Neural progenitor cell (in vitro differentiated cells): ENCODE measurements at regions not wholly inside any gene's neighbourhood (a gene's known extent, or its start where the extent isn't known, plus 50 kb on each side); places are given as distances from the start of the nearest gene placed in this dataset.
"Not testable (repeated sequence)": the region's sequence is repeated elsewhere in the genome, so short reads cannot be mapped to it uniquely, and the experiment has no call there.

Source experiments
- DNase-seq: peaks from one replicate; pipeline ENCODE4 v3.0.0-alpha.2; 2016; ENCODE audit warnings: low spot score
- H2AFZ ChIP-seq: fragments of 200-600 bp; sonication (generic); replicated peaks from 2 replicates; pipeline ENCODE4 v1.6.1; 2016; ENCODE audit warnings: antibody characterized with exemption
- H3F3A ChIP-seq: fragments of 200-600 bp; sonication (generic); 2 replicates; pipeline ENCODE4 v1.6.1; 2016; ENCODE audit warnings: antibody characterized with exemption, low read depth
- H3K27ac ChIP-seq: fragments of 200-600 bp; sonication (generic); 2 replicates; pipeline ENCODE4 v1.5.1; 2016; ENCODE audit warnings: mild to moderate bottlenecking
- H3K27me3 ChIP-seq: fragments of 200-600 bp; sonication (generic); 2 replicates; pipeline ENCODE4 v1.6.1; 2016; ENCODE audit warnings: mild to moderate bottlenecking, moderate library complexity
- H3K36me3 ChIP-seq: fragments of 200-600 bp; sonication (generic); 2 replicates; pipeline ENCODE4 v1.5.1; 2016
- H3K4me1 ChIP-seq: fragments of 200-600 bp; sonication (generic); 2 replicates; pipeline ENCODE4 v1.6.1; 2016; ENCODE audit warnings: mixed run types
- H3K4me2 ChIP-seq: fragments of 200-600 bp; sonication (generic); 2 replicates; pipeline ENCODE4 v1.6.1; 2016
- H3K4me3 ChIP-seq: fragments of 200-600 bp; sonication (generic); 2 replicates; pipeline ENCODE4 v1.5.1; 2016
- H3K79me2 ChIP-seq: fragments of 200-600 bp; sonication (generic); 2 replicates; pipeline ENCODE4 v1.6.1; 2016; ENCODE audit warnings: low read depth
- H3K9ac ChIP-seq: fragments of 200-600 bp; sonication (generic); 2 replicates; pipeline ENCODE4 v1.6.1; 2016
- H3K9me3 ChIP-seq: fragments of 200-600 bp; sonication (generic); 2 replicates; pipeline ENCODE4 v1.5.1; 2016; ENCODE audit warnings: low read depth
- H4K20me1 ChIP-seq: fragments of 200-600 bp; sonication (generic); 2 replicates; pipeline ENCODE4 v1.6.1; 2016; ENCODE audit warnings: low read depth
- H3K27ac Mint-ChIP-seq: 3 replicates; pipeline ENCODE4 v1.8.0; 2021; ENCODE audit warnings: mixed read lengths
- H3K27me3 Mint-ChIP-seq: 2 replicates; pipeline ENCODE4 v1.8.0; 2022; ENCODE audit warnings: low read depth, mild to moderate bottlenecking, inconsistent platforms, moderate library complexity, mixed read lengths; ENCODE audit not compliant: insufficient read depth
- H3K36me3 Mint-ChIP-seq: 3 replicates; pipeline ENCODE4 v1.8.0; 2021; ENCODE audit warnings: mixed read lengths
- H3K4me1 Mint-ChIP-seq: 3 replicates; pipeline ENCODE4 v1.8.0; 2021; ENCODE audit warnings: mixed read lengths
- H3K4me3 Mint-ChIP-seq: 3 replicates; pipeline ENCODE4 v1.8.0; 2021; ENCODE audit warnings: mild to moderate bottlenecking, moderate library complexity, mixed read lengths
- H3K9me3 Mint-ChIP-seq: 3 replicates; pipeline ENCODE4 v1.8.0; 2020; ENCODE audit warnings: mixed read lengths
- EZH2 ChIP-seq: fragments of 200-600 bp; sonication (generic); IDR thresholded peaks from 2 replicates; pipeline ENCODE4 v1.6.1; 2017; ENCODE audit warnings: antibody characterized with exemption, mild to moderate bottlenecking, moderate library complexity
- EZH2phosphoT487 ChIP-seq: fragments of 200-600 bp; sonication (generic); IDR thresholded peaks from 2 replicates; pipeline ENCODE4 v1.6.1; 2017; ENCODE audit warnings: antibody characterized with exemption
- TF ChIP-seq, protein P1 (sequence below): fragments of 200-600 bp; sonication (generic); IDR thresholded peaks from 2 replicates; pipeline ENCODE4 v1.5.1; 2017; ENCODE audit warnings: antibody characterized with exemption, mild to moderate bottlenecking

GRCh38 chr18:22284581-22285360 lies 115.4 kb downstream of the GATA6 start:
- no peak overlapping the region for H3K27ac Mint-ChIP-seq
- no peak overlapping the region for H3K4me3 ChIP-seq
- no peak overlapping the region for H3K4me3 Mint-ChIP-seq

GRCh38 chr18:22283855-22284254 lies 114.5 kb downstream of the GATA6 start:
- H3K27me3 Mint-ChIP-seq, H3F3A ChIP-seq, H3K36me3 ChIP-seq, H3K4me2 ChIP-seq, DNase-seq, H3K27ac Mint-ChIP-seq, H3K9ac ChIP-seq, H3K4me3 Mint-ChIP-seq, H3K9me3 Mint-ChIP-seq, H3K27me3 ChIP-seq, H3K4me1 Mint-ChIP-seq, H4K20me1 ChIP-seq, H3K36me3 Mint-ChIP-seq, H3K79me2 ChIP-seq, H2AFZ ChIP-seq, H3K27ac ChIP-seq, H3K4me1 ChIP-seq, H3K4me3 ChIP-seq, H3K9me3 ChIP-seq: not testable (repeated sequence)

More at GRCh38 chr18:22284581-22285360, 115.4 kb downstream of the GATA6 start:
- H4K20me1 ChIP-seq: no peaks in the 10 kb centered on the region
- H3K36me3 ChIP-seq: no peaks in the 10 kb centered on the region
- Mint-ChIP-seq H3K4me1 (peaks cover 3% of the 10 kb centered on the region), H3K9me3 (peaks cover 2% of the 10 kb centered on the region), H3K36me3 (peaks cover 1% of the 10 kb centered on the region), H3K27me3 (peaks cover 2% of the 10 kb centered on the region)
- H3K9me3 ChIP-seq: no peaks in the 10 kb centered on the region
- no peaks in the 10 kb centered on the region for H3K79me2 ChIP-seq
- H3K4me1 ChIP-seq: no peaks in the 10 kb centered on the region
- no peak overlapping the region for H3K9ac ChIP-seq
- no peak for DNase-seq
- H3K27ac ChIP-seq: no peak overlapping the region
- no peak overlapping the region for H3K4me2 ChIP-seq
- no peaks in the 10 kb centered on the region for H3F3A ChIP-seq
- TF ChIP-seq EZH2phosphoT487 (no peak), EZH2 (no peak)
- TF ChIP-seq, protein P1, sequence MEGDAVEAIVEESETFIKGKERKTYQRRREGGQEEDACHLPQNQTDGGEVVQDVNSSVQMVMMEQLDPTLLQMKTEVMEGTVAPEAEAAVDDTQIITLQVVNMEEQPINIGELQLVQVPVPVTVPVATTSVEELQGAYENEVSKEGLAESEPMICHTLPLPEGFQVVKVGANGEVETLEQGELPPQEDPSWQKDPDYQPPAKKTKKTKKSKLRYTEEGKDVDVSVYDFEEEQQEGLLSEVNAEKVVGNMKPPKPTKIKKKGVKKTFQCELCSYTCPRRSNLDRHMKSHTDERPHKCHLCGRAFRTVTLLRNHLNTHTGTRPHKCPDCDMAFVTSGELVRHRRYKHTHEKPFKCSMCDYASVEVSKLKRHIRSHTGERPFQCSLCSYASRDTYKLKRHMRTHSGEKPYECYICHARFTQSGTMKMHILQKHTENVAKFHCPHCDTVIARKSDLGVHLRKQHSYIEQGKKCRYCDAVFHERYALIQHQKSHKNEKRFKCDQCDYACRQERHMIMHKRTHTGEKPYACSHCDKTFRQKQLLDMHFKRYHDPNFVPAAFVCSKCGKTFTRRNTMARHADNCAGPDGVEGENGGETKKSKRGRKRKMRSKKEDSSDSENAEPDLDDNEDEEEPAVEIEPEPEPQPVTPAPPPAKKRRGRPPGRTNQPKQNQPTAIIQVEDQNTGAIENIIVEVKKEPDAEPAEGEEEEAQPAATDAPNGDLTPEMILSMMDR: no peak
- H3K27me3 ChIP-seq: no peaks in the 10 kb centered on the region
- H2AFZ ChIP-seq: no peak overlapping the region

- H3K9ac ChIP-seq: no peak overlapping the region
- Mint-ChIP-seq H3K4me1 (peaks cover 3% of the 10 kb centered on the region), H3K27ac (no peak overlapping the region), H3K36me3 (no peaks in the 10 kb centered on the region), H3K9me3 (peaks cover 2% of the 10 kb centered on the region), H3K27me3 (peaks cover 2% of the 10 kb centered on the region), H3K4me3 (no peak overlapping the region)
- no peak overlapping the region for H3K27ac ChIP-seq
- H3K9me3 ChIP-seq: no peaks in the 10 kb centered on the region
- H3F3A ChIP-seq: no peaks in the 10 kb centered on the region
- DNase-seq: no peak
- H3K4me1 ChIP-seq: no peaks in the 10 kb centered on the region
- H3K36me3 ChIP-seq: no peaks in the 10 kb centered on the region
- no peak for TF ChIP-seq EZH2
- TF ChIP-seq, protein P1: no peak
- no peak overlapping the region for H2AFZ ChIP-seq
- H4K20me1 ChIP-seq: no peaks in the 10 kb centered on the region
- H3K4me3 ChIP-seq: no peak overlapping the region
- no peaks in the 10 kb centered on the region for H3K27me3 ChIP-seq
- H3K79me2 ChIP-seq: no peaks in the 10 kb centered on the region
- no peak overlapping the region for H3K4me2 ChIP-seq
Observed at GRCh38 chr18:22283397-22283796, 114.0 kb downstream of the GATA6 start.

GRCh38 chr18:22283116-22283395 lies 113.7 kb downstream of the GATA6 start:
- no peaks in the 10 kb centered on the region for H3K36me3 Mint-ChIP-seq
- Histone ChIP-seq H3F3A (no peaks in the 10 kb centered on the region), H2AFZ (no peak overlapping the region), H4K20me1 (no peaks in the 10 kb centered on the region), H3K9me3 (no peaks in the 10 kb centered on the region), H3K4me3 (no peak overlapping the region), H3K27me3 (no peaks in the 10 kb centered on the region), H3K27ac (no peak overlapping the region), H3K4me1 (no peaks in the 10 kb centered on the region), H3K4me2 (no peak overlapping the region), H3K79me2 (no peaks in the 10 kb centered on the region), H3K9ac (no peak overlapping the region), H3K36me3 (no peaks in the 10 kb centered on the region)
- DNase-seq: no peak
- no peak overlapping the region for H3K27ac Mint-ChIP-seq
- peaks cover 2% of the 10 kb centered on the region for H3K27me3 Mint-ChIP-seq
- H3K4me3 Mint-ChIP-seq: no peak overlapping the region
- H3K4me1 Mint-ChIP-seq: peaks cover 3% of the 10 kb centered on the region
- peaks cover 2% of the 10 kb centered on the region for H3K9me3 Mint-ChIP-seq
- TF ChIP-seq EZH2 (no peak), EZH2phosphoT487 (no peak)
- TF ChIP-seq, protein P1: no peak
